Vagina (tissue), 2 donors: ENCODE measurements at regions not wholly inside any gene's neighbourhood (a gene's known extent, or its start where the extent isn't known, plus 50 kb on each side); places are given as distances from the start of the nearest gene placed in this dataset.

Experiments used
- DNase-seq, 2 donors: peaks; one replicate each; pipeline ENCODE4 v3.0.0-alpha.2; 2017; ENCODE audit errors: extremely low spot score in 2 of 2
- H3K27ac ChIP-seq: fragments of 200-600 bp; sonication (generic); one replicate; pipeline ENCODE4 v1.5.1; 2019
- H3K27me3 ChIP-seq: fragments of 200-600 bp; sonication (generic); one replicate; pipeline ENCODE4 v1.5.1; 2019
- H3K36me3 ChIP-seq, 2 donors: fragments of 200-600 bp; sonication (generic); one replicate each; pipeline ENCODE4 v1.5.1; 2017 to 2019
- H3K4me1 ChIP-seq: fragments of 200-600 bp; sonication (generic); one replicate; pipeline ENCODE4 v1.5.1; 2019
- H3K4me3 ChIP-seq, 2 donors: fragments of 200-600 bp; sonication (generic); 1 replicate in 1 of 2; 2 replicates in 1 of 2; pipeline ENCODE4 v1.5.1; 2016 to 2019
- H3K9me3 ChIP-seq: fragments of 200-600 bp; sonication (generic); one replicate; pipeline ENCODE4 v1.5.1; 2019
- CTCF ChIP-seq, 3 experiments: fragments of 450-650 bp in 2 of 3; fragments of 200-600 bp in 1 of 3; sonication (generic) in 1 of 3; IDR thresholded peaks; one replicate each; pipeline ENCODE4 v1.5.1; 2017 to 2019; ENCODE audit warnings: antibody characterized with exemption in 3 of 3, mild to moderate bottlenecking in 2 of 3, moderate library complexity in 2 of 3
- POLR2A ChIP-seq, 2 donors: fragments of 450-650 bp; IDR thresholded peaks; one replicate each; pipeline ENCODE4 v1.6.1; 2017; ENCODE audit warnings: antibody characterized with exemption in 2 of 2, mild to moderate bottlenecking in 2 of 2, moderate library complexity in 2 of 2
- POLR2AphosphoS5 ChIP-seq, 2 donors: sonication (generic); formaldehyde crosslinking; IDR thresholded peaks; one replicate each; pipeline ENCODE4 v1.9.0; 2017; ENCODE audit warnings: antibody characterized with exemption in 2 of 2, mild to moderate bottlenecking in 2 of 2, low read depth in 1 of 2; ENCODE audit not compliant: insufficient read depth in 1 of 2
- intact Hi-C: fragments of 100-400 bp; cut with DNase I; formaldehyde crosslinking; loops from one replicate; pipeline ENCODE4 v1.15.1; 2023

DNA sequence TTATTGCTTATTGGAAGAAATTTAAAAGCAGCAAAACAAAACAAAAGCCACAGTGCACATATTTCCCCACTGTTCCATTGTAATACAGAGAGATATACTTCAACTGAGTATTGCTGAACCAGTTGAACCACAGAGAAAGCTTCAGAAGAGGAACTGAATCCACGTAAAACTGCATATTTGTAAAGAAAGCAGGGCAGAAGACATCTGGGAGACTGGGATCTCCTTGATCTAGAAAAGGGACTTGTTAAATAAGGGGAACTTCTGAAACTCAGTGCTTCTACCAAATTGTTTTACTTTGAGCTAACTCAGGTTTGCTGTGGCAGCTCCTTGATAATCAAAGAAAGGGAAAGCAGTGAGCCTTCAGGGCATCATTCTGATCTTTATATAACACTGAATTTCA, 411.1 kb upstream of the MDGA2 start:
- no peaks in the 10 kb centered on the region for H3K27me3 ChIP-seq
- TF ChIP-seq POLR2AphosphoS5 (IDR thresholded peaks at IDR 0.05; ENCODE audit: insufficient read depth in 1 of 2, low read depth in 1 of 2) (no peak), POLR2A (IDR thresholded peaks at IDR 0.05) (no peak), CTCF (IDR thresholded peaks at IDR 0.05) (no peak)

GRCh38 chr14:48075487-48075886, 400.1 kb upstream of the MDGA2 start:
- no peaks in the 10 kb centered on the region for H3K9me3 ChIP-seq
- intact Hi-C loops = no loop called here

More for the DNA sequence above, 411.1 kb upstream of the MDGA2 start:
- H3K36me3 ChIP-seq = no peaks in the 10 kb centered on the region
- H3K9me3 ChIP-seq = no peaks in the 10 kb centered on the region
- no peak overlapping the region for H3K27ac ChIP-seq
- intact Hi-C loops = no loop called here
- DNase-seq = no peak
- no peak overlapping the region for H3K4me3 ChIP-seq
- no peaks in the 10 kb centered on the region for H3K4me1 ChIP-seq

GRCh38 chr14:48052973-48053372, 377.6 kb upstream of the MDGA2 start:
- Histone ChIP-seq H3K4me3 (no peak overlapping the region), H3K27me3 (no peaks in the 10 kb centered on the region), H3K27ac (no peak overlapping the region)

More at GRCh38 chr14:48075487-48075886, 400.1 kb upstream of the MDGA2 start:
- H3K4me1 ChIP-seq = no peaks in the 10 kb centered on the region
- H3K27ac ChIP-seq = no peak overlapping the region
- H3K36me3 ChIP-seq = no peaks in the 10 kb centered on the region
- H3K27me3 ChIP-seq = no peaks in the 10 kb centered on the region
- H3K4me3 ChIP-seq = no peak overlapping the region
- no peak for DNase-seq
- TF ChIP-seq POLR2A (IDR thresholded peaks at IDR 0.05) (no peak), CTCF (IDR thresholded peaks at IDR 0.05) (no peak), POLR2AphosphoS5 (IDR thresholded peaks at IDR 0.05; ENCODE audit: insufficient read depth in 1 of 2, low read depth in 1 of 2) (no peak)

DNA sequence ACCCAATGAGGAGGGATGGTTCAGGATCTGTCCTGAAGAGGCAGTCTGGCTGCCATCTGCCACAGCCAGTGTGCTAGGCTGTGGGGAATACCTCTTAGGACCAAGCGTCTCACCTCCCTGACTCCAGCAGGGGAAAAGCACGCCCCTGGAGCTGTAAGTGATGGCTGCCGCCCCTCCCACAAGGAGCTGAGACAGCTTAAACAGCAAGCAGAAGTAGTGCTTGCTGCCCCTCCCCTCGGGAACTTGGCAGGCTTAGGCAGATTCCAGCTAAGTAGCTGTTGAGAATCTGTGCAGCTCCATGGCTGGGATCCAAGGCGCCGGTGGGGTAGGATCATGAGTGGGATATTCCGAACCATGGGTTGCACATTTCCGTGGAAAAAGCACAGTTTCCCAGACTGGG, 360.4 kb upstream of the MDGA2 start:
- Histone ChIP-seq H3K4me3 (no peak overlapping the region), H3K36me3 (no peaks in the 10 kb centered on the region), H3K4me1 (no peaks in the 10 kb centered on the region), H3K27me3 (no peaks in the 10 kb centered on the region), H3K9me3 (no peaks in the 10 kb centered on the region), H3K27ac (no peak overlapping the region)
- no peak for TF ChIP-seq POLR2A (IDR thresholded peaks at IDR 0.05)
- no peak for TF ChIP-seq CTCF (IDR thresholded peaks at IDR 0.05)
- TF ChIP-seq POLR2AphosphoS5 (IDR thresholded peaks at IDR 0.05; ENCODE audit: insufficient read depth in 1 of 2, low read depth in 1 of 2) = no peak
- intact Hi-C loops = no loop called here
- no peak for DNase-seq

More at GRCh38 chr14:48052973-48053372, 377.6 kb upstream of the MDGA2 start:
- Histone ChIP-seq H3K36me3 (no peaks in the 10 kb centered on the region), H3K9me3 (no peaks in the 10 kb centered on the region), H3K4me1 (no peaks in the 10 kb centered on the region)
- intact Hi-C loops = no loop called here
- TF ChIP-seq CTCF (IDR thresholded peaks at IDR 0.05) (no peak), POLR2AphosphoS5 (IDR thresholded peaks at IDR 0.05; ENCODE audit: insufficient read depth in 1 of 2, low read depth in 1 of 2) (no peak), POLR2A (IDR thresholded peaks at IDR 0.05) (no peak)
- no peak for DNase-seq

DNA sequence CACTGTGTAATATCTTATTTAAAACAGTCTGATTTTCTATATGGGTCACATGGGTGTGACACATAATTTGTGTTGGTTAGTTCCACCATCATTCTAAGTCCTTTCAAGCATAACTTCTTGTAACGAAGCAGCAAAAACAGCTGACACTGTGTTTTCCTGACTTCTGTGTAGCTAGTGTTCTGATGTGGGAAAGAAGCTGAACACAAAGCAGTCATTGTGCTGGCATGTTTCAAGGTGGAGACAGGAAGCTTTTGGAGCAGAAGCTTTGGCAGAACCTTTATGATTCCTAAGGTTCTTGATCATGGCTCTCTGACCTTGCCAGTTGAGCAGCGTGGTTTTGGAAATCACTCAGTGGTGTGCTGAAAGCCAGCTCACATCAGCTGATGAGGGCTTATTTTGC, 351.7 kb upstream of the MDGA2 start:
- intact Hi-C loops = no loop called here
- Histone ChIP-seq H3K4me3 (no peak overlapping the region), H3K4me1 (no peaks in the 10 kb centered on the region), H3K27me3 (no peaks in the 10 kb centered on the region), H3K27ac (no peak overlapping the region), H3K36me3 (no peaks in the 10 kb centered on the region), H3K9me3 (no peaks in the 10 kb centered on the region)
- no peak for TF ChIP-seq CTCF (IDR thresholded peaks at IDR 0.05)
- no peak for TF ChIP-seq POLR2A (IDR thresholded peaks at IDR 0.05)
- TF ChIP-seq POLR2AphosphoS5 (IDR thresholded peaks at IDR 0.05; ENCODE audit: insufficient read depth in 1 of 2, low read depth in 1 of 2) = no peak
- DNase-seq = no peak
